NB4 (cell line): ENCODE measurements at regions not wholly inside any gene's neighbourhood (a gene's known extent, or its start where the extent isn't known, plus 50 kb on each side); places are given as distances from the start of the nearest gene placed in this dataset.
"Not testable (repeated sequence)": the region's sequence is repeated elsewhere in the genome, so short reads cannot be mapped to it uniquely, and the experiment has no call there.

Experiments used
- MAX ChIP-seq: IDR thresholded peaks from 2 replicates; pipeline ENCODE4 v1.6.1; 2011; ENCODE audit warnings: low read depth, low read length
- MYC ChIP-seq: IDR thresholded peaks from 2 replicates; pipeline ENCODE4 v1.6.1; 2011; ENCODE audit warnings: low read depth, low read length
- POLR2A ChIP-seq: IDR thresholded peaks from 2 replicates; pipeline ENCODE4 v1.6.1; 2011; ENCODE audit warnings: mild to moderate bottlenecking; ENCODE audit not compliant: insufficient read length; ENCODE audit errors: extremely low read depth

- TF ChIP-seq MAX, POLR2A, MYC: not testable (repeated sequence)
Measured at GRCh38 chr2:94641397-94641796, 229.8 kb upstream of the TEKT4 start.
